ENCODE measurements at regions not wholly inside any gene's neighbourhood (a gene's known extent, or its start where the extent isn't known, plus 50 kb on each side); places are given as distances from the start of the nearest gene placed in this dataset.
A peak's percentile ranks its signal among the peaks of the same experiment; 100 is the strongest.
"Not testable (repeated sequence)": the region's sequence is repeated elsewhere in the genome, so short reads cannot be mapped to it uniquely, and the experiment has no call there.

DNA sequence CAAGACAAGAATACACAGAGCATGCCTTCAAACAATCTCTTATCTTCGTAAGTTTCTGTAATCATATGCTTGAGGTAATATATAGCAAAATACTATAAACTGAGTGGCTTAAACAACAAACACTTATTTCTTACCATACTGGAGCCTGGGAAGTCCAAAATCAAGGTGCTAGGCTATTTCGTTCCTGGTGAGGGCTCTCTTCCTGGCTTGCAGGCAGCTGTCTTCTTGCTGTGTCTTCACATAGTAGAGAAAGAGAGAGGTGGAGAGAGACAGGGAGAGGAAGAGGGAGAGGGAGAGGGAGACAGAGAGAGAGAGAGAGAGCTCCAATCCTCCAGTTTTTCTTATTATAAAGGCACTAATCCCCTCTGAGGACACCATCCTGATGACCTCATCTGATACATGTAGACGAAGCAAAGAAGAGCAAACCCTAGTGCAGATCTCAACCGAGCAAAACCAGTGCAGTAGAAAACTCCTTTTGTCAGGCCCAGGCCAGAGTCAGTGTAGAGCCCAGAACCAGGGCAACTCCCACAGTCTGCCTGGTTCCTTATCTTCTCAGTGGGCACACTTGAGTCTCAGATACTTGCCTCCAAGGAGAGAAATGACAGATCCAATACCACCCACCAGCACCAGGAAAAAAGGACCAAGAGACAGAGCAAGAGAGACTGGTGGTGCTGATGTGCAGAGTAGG lies 297.1 kb upstream of the NCAM1 start:
- Histone ChIP-seq H3K9me3 (no peaks in the 10 kb centered on the region), H3K27me3 (no peaks in the 10 kb centered on the region), H3K4me3 (no peak overlapping the region), H3K4me1 (peaks cover 0 to 2% of the 10 kb centered on the region in 2 donors), H3K27ac (no peak overlapping the region), H3K36me3 (no peaks in the 10 kb centered on the region)
- TF ChIP-seq CTCF (IDR thresholded peaks at IDR 0.05): no peak
- DNase-seq (ENCODE audit: low spot score): no peak

- no peaks in the 10 kb centered on the region for H3K4me1 ChIP-seq
- no peak overlapping the region for H3K4me3 ChIP-seq
- no peaks in the 10 kb centered on the region for H3K27me3 ChIP-seq
- no peak for TF ChIP-seq CTCF (IDR thresholded peaks at IDR 0.05)
- no peaks in the 10 kb centered on the region for H3K36me3 ChIP-seq
- H3K9me3 ChIP-seq: no peaks in the 10 kb centered on the region
- no peak overlapping the region for H3K27ac ChIP-seq
- DNase-seq (ENCODE audit: low spot score): peak; percentile 46
These were observed 295.9 kb upstream of the NCAM1 start for GRCh38 chr11:112665291-112665690.

DNA sequence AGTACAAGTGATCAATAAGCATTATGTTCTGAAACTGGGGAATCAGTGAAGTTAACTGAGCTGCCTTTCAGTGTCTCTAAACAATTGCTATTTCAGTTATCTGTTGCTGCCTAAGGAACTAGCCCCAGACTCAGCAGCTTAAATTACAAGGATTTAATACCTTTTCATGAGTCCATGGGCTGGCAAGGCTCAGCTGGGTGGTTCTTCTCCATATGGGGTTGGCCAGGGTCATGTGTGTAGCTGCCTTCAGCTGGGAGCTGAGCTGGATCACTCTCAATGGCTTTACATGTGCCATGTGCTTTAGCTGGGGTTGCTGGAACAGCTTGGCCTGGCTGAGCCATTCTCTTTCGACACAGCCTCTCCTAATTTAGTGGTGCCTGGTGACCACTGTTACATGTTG lies 295.0 kb upstream of the NCAM1 start:
- DNase-seq (ENCODE audit: low spot score): no peak
- no peaks in the 10 kb centered on the region for H3K27me3 ChIP-seq
- H3K36me3 ChIP-seq: no peaks in the 10 kb centered on the region
- H3K9me3 ChIP-seq: no peaks in the 10 kb centered on the region
- no peak overlapping the region for H3K4me3 ChIP-seq
- TF ChIP-seq CTCF (IDR thresholded peaks at IDR 0.05): no peak
- H3K27ac ChIP-seq: no peak overlapping the region
- H3K4me1 ChIP-seq: no peaks in the 10 kb centered on the region

DNA sequence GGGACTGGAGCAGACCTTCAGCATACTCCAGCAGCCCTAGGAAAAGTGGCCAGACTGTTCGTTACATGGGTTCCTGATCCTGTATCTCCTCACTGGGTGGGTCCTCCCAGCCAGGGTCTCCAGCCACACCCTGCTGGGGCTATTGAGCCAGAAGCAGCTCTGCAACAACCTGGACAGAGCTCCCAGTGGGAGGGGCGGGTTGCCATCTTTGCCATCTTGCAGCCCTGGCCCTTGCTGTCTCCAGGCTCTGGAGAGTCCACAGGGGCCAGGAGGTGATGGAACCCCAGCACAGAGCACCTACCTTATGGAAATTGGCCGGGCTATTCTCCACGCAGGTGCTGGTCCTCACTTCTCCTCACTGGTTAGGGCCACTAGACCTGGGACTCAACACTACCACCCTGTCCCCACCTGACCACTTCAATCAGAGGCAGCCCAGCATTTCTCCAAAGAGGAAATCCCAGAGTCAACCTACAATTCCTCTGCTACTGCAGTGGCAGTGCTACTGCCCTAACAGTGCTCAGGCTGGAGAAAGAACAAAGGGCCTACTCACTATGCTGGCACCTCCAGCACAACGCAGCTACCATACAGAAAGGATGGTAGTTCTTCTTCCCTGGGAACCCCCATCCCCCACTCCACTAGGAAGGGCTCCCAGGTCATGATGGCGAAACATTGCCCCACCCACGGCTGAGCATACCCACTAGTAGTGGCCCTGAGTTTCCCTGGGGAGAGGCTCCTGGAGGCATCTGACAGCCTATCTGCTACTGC lies 290.2 kb upstream of the NCAM1 start:
- no peak for TF ChIP-seq CTCF (IDR thresholded peaks at IDR 0.05)
- no peak for DNase-seq (ENCODE audit: low spot score)
- no peaks in the 10 kb centered on the region for H3K4me1 ChIP-seq
- no peaks in the 10 kb centered on the region for H3K36me3 ChIP-seq
- no peak overlapping the region for H3K4me3 ChIP-seq
- H3K27me3 ChIP-seq: no peaks in the 10 kb centered on the region
- H3K27ac ChIP-seq: no peak overlapping the region
- no peaks in the 10 kb centered on the region for H3K9me3 ChIP-seq

DNA sequence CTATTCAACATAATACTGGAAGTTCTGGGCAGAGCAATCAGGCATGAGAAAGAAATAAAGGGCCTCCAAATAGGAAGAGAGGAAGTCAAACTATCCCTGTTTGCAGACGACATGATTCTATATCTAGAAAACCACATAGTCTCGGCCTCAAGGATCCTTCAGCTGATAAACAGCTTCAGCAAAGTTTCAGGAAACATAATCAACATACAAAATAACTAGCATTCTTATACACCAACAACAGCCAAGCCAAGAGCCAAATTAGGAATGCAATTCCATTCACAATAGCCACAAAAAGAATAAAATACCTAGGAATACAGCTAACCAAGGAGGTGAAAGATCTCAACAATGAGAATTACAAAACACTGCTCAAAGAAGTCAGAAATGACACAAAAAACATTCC lies 287.8 kb upstream of the NCAM1 start:
- H3K9me3 ChIP-seq; DNase-seq (ENCODE audit: low spot score); H3K27me3 ChIP-seq; H3K4me3 ChIP-seq; H3K36me3 ChIP-seq; H3K27ac ChIP-seq; H3K4me1 ChIP-seq: not testable (repeated sequence)

DNA sequence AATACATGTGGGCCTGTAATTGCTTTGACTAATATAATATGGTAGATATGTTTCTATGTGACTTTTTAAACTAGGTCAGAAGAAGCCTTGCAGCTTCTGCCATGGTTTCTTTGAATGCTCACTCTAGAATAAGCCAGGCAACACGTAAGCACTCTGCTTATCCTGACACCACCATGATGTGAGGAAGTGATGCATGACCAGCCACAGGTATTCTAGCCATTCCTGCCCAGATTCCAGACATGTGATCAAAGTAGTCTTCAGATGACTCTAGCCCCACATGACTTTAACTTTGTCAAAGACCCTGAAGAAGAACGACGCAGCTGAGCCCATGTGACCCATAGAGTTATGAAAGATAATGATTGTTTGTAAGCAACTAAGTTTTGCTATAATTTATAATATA lies 276.1 kb upstream of the NCAM1 start:
- TF ChIP-seq CTCF (IDR thresholded peaks at IDR 0.05): no peak

More for the DNA sequence above, 276.1 kb upstream of the NCAM1 start:
- Histone ChIP-seq H3K4me3 (no peak overlapping the region), H3K27ac (no peak overlapping the region), H3K27me3 (no peaks in the 10 kb centered on the region), H3K9me3 (no peaks in the 10 kb centered on the region), H3K4me1 (no peaks in the 10 kb centered on the region), H3K36me3 (no peaks in the 10 kb centered on the region)
- no peak for DNase-seq (ENCODE audit: low spot score)
